ENCODE measurements at regions not wholly inside any gene's neighbourhood (a gene's known extent, or its start where the extent isn't known, plus 50 kb on each side); places are given as distances from the start of the nearest gene placed in this dataset.
"Not testable (repeated sequence)": the region's sequence is repeated elsewhere in the genome, so short reads cannot be mapped to it uniquely, and the experiment has no call there.

DNA sequence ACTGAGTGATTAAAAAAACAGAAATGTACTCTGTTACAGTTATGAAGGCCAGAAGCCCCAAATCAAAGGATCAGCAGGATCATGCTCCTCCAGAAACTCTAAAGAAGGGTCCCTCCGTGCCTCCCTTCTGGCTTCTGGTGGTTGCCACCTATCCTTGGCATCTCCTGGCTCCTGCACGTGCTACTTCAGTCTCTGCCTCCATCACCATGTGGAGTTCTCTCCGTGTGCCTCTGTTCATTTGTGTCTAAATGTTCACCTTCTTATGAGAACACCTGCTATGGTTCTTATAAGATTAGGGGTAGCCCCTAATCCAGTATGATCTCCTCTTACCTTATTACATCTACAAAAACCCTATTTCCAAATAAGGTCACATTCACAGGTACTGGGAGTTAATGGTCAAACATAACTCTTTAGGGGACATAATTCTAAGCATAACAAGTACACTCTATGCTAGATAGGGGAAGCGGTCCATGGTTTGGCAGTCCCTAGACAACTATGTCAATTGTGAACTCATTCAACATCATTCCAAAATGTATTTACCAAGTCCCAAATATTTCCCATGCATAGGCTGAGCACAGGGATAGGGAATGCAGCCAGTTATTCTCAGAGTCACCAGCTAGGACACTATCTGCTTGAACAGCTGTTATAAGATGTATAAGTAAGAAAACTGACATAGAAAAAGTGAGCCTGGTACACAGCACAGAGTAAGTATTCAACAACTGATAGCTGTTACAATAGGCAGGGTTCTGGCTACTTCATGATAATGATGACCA lies 295.5 kb upstream of the BOD1L1 start:
- no peak overlapping the region for H3K4me3 ChIP-seq (ENCODE audit: control insufficient read depth in 2 of 3, extremely low read depth in 1 of 3, insufficient read depth in 2 of 3, low read depth in 1 of 3, low read length in 3 of 3)
- H3K27me3 ChIP-seq (ENCODE audit: control insufficient read depth, extremely low read depth, insufficient read depth, low read length), result no peaks in the 10 kb centered on the region
- no peak overlapping the region for H3K27ac ChIP-seq (ENCODE audit: control insufficient read depth, insufficient read depth, low read length)
- H3K4me1 ChIP-seq (ENCODE audit: control insufficient read depth, extremely low read depth, insufficient read depth, low read length), result peaks cover 31% of the 10 kb centered on the region
- no peaks in the 10 kb centered on the region for H4K20me1 ChIP-seq (ENCODE audit: control insufficient read depth, extremely low read depth, insufficient read depth, low read length)
- no peak for FAIRE-seq
- no peaks in the 10 kb centered on the region for H3K36me3 ChIP-seq (ENCODE audit: control insufficient read depth in 2 of 2, extremely low read depth in 1 of 2, insufficient read depth in 2 of 2, low read length in 2 of 2)
- dilution Hi-C loops (cut with MboI; ENCODE audit: extremely low pct_ligation_motif_present, low sequenced_read_pairs), result no loop called here
- no peak overlapping the region for H3K4me2 ChIP-seq (ENCODE audit: control insufficient read depth, extremely low read depth, insufficient read depth, low read depth, low read length)
- no peak overlapping the region for H3K9ac ChIP-seq (ENCODE audit: control insufficient read depth, extremely low read depth, insufficient read depth, low read length)
- no peaks in the 10 kb centered on the region for H3K9me1 ChIP-seq (ENCODE audit: control insufficient read depth, extremely low read depth, insufficient read depth, low read length)
- H3K9me3 ChIP-seq (ENCODE audit: control insufficient read depth, low read depth, low read length), result no peaks in the 10 kb centered on the region
- no peak overlapping the region for H2AFZ ChIP-seq (ENCODE audit: control insufficient read depth, low read length)
- TF ChIP-seq EZH2 (IDR thresholded peaks at IDR 0.05; ENCODE audit: low read length), result no peak
- TF ChIP-seq, protein P1, sequence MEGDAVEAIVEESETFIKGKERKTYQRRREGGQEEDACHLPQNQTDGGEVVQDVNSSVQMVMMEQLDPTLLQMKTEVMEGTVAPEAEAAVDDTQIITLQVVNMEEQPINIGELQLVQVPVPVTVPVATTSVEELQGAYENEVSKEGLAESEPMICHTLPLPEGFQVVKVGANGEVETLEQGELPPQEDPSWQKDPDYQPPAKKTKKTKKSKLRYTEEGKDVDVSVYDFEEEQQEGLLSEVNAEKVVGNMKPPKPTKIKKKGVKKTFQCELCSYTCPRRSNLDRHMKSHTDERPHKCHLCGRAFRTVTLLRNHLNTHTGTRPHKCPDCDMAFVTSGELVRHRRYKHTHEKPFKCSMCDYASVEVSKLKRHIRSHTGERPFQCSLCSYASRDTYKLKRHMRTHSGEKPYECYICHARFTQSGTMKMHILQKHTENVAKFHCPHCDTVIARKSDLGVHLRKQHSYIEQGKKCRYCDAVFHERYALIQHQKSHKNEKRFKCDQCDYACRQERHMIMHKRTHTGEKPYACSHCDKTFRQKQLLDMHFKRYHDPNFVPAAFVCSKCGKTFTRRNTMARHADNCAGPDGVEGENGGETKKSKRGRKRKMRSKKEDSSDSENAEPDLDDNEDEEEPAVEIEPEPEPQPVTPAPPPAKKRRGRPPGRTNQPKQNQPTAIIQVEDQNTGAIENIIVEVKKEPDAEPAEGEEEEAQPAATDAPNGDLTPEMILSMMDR (optimal IDR thresholded peaks at IDR 0.05 in 1 of 3, IDR thresholded peaks at IDR 0.05 in 1 of 3, conservative IDR thresholded peaks at IDR 0.05 in 1 of 3; ENCODE audit: extremely low read depth in 1 of 3, insufficient read depth in 2 of 3, low read length in 3 of 3), result no peak
- no peak for DNase-seq (ENCODE audit: low read depth, low spot score)
- H3K79me2 ChIP-seq (ENCODE audit: control insufficient read depth, insufficient read depth, low read length), result no peaks in the 10 kb centered on the region

DNA sequence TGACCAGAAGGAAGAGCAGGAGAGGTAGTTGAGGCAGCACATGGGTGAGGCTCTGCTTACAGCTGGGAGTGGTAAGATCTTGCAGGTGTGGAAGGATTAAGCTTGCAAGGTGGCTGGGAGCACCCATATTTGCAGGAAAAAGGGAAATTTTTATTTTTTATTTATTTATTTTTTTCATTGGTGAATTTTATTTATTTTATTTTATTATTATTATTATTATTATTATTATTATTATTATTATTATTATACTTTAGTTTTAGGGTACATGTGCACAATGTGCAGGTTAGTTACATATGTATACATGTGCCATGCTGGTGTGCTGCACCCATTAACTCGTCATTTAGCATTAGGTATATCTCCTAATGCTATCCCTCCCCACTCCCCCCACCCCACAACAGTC lies 297.4 kb upstream of the BOD1L1 start:
- H4K20me1 ChIP-seq (ENCODE audit: control insufficient read depth, extremely low read depth, insufficient read depth, low read length); H3K36me3 ChIP-seq (ENCODE audit: control insufficient read depth in 2 of 2, extremely low read depth in 1 of 2, insufficient read depth in 2 of 2, low read length in 2 of 2); H3K79me2 ChIP-seq (ENCODE audit: control insufficient read depth, insufficient read depth, low read length); H3K9me3 ChIP-seq (ENCODE audit: control insufficient read depth, low read depth, low read length); H3K9ac ChIP-seq (ENCODE audit: control insufficient read depth, extremely low read depth, insufficient read depth, low read length); H2AFZ ChIP-seq (ENCODE audit: control insufficient read depth, low read length); H3K4me2 ChIP-seq (ENCODE audit: control insufficient read depth, extremely low read depth, insufficient read depth, low read depth, low read length); FAIRE-seq; H3K27me3 ChIP-seq (ENCODE audit: control insufficient read depth, extremely low read depth, insufficient read depth, low read length); DNase-seq (ENCODE audit: low read depth, low spot score); H3K9me1 ChIP-seq (ENCODE audit: control insufficient read depth, extremely low read depth, insufficient read depth, low read length); H3K4me3 ChIP-seq (ENCODE audit: control insufficient read depth in 2 of 3, extremely low read depth in 1 of 3, insufficient read depth in 2 of 3, low read depth in 1 of 3, low read length in 3 of 3); H3K27ac ChIP-seq (ENCODE audit: control insufficient read depth, insufficient read depth, low read length); dilution Hi-C loops (cut with MboI; ENCODE audit: extremely low pct_ligation_motif_present, low sequenced_read_pairs): not testable (repeated sequence)
- H3K4me1 ChIP-seq (ENCODE audit: control insufficient read depth, extremely low read depth, insufficient read depth, low read length), result peaks cover 20% of the 10 kb centered on the region

DNA sequence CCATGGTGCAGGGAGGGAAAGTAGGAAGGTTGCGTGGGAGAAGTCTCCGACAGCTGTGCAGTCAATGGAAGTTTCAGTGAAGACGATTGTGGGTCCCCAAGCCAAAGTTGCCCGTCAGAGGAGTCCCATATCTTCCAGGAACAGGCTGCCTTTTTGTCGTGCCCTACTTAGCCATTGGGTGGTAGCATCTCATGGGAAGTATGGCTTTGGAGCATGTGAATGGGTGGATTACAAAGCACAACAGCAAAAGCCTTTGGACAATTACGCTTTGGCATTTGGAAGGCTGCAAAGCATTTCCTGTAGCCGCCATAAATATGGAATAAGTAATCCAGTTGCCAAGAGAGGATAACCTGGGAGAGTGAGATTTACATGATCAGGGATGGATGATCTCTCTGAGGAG lies 300.7 kb upstream of the BOD1L1 start:
- H3K9me3 ChIP-seq (ENCODE audit: control insufficient read depth, low read depth, low read length), result no peaks in the 10 kb centered on the region
- no peaks in the 10 kb centered on the region for H3K27me3 ChIP-seq (ENCODE audit: control insufficient read depth, extremely low read depth, insufficient read depth, low read length)
- no peak for DNase-seq (ENCODE audit: low read depth, low spot score)
- H4K20me1 ChIP-seq (ENCODE audit: control insufficient read depth, extremely low read depth, insufficient read depth, low read length), result no peaks in the 10 kb centered on the region
- H3K4me3 ChIP-seq (ENCODE audit: control insufficient read depth in 2 of 3, extremely low read depth in 1 of 3, insufficient read depth in 2 of 3, low read depth in 1 of 3, low read length in 3 of 3), result no peak overlapping the region
- H3K27ac ChIP-seq (ENCODE audit: control insufficient read depth, insufficient read depth, low read length), result no peak overlapping the region
- no peak overlapping the region for H3K4me2 ChIP-seq (ENCODE audit: control insufficient read depth, extremely low read depth, insufficient read depth, low read depth, low read length)
- FAIRE-seq, result no peak
- no peaks in the 10 kb centered on the region for H3K36me3 ChIP-seq (ENCODE audit: control insufficient read depth in 2 of 2, extremely low read depth in 1 of 2, insufficient read depth in 2 of 2, low read length in 2 of 2)
- H3K79me2 ChIP-seq (ENCODE audit: control insufficient read depth, insufficient read depth, low read length), result no peaks in the 10 kb centered on the region
- H2AFZ ChIP-seq (ENCODE audit: control insufficient read depth, low read length), result no peak overlapping the region
- no peak overlapping the region for H3K9ac ChIP-seq (ENCODE audit: control insufficient read depth, extremely low read depth, insufficient read depth, low read length)
- TF ChIP-seq, protein P1 (optimal IDR thresholded peaks at IDR 0.05 in 1 of 3, IDR thresholded peaks at IDR 0.05 in 1 of 3, conservative IDR thresholded peaks at IDR 0.05 in 1 of 3; ENCODE audit: extremely low read depth in 1 of 3, insufficient read depth in 2 of 3, low read length in 3 of 3), result peak in 1 of 3 experiments; percentile 13
- TF ChIP-seq EZH2 (IDR thresholded peaks at IDR 0.05; ENCODE audit: low read length), result no peak
- dilution Hi-C loops (cut with MboI; ENCODE audit: extremely low pct_ligation_motif_present, low sequenced_read_pairs), result no loop called here
- H3K9me1 ChIP-seq (ENCODE audit: control insufficient read depth, extremely low read depth, insufficient read depth, low read length), result no peaks in the 10 kb centered on the region
- H3K4me1 ChIP-seq (ENCODE audit: control insufficient read depth, extremely low read depth, insufficient read depth, low read length), result no peaks in the 10 kb centered on the region
